ENCODE measurements at regions not wholly inside any gene's neighbourhood (a gene's known extent, or its start where the extent isn't known, plus 50 kb on each side); places are given as distances from the start of the nearest gene placed in this dataset.
"Not testable (repeated sequence)": the region's sequence is repeated elsewhere in the genome, so short reads cannot be mapped to it uniquely, and the experiment has no call there.

DNA sequence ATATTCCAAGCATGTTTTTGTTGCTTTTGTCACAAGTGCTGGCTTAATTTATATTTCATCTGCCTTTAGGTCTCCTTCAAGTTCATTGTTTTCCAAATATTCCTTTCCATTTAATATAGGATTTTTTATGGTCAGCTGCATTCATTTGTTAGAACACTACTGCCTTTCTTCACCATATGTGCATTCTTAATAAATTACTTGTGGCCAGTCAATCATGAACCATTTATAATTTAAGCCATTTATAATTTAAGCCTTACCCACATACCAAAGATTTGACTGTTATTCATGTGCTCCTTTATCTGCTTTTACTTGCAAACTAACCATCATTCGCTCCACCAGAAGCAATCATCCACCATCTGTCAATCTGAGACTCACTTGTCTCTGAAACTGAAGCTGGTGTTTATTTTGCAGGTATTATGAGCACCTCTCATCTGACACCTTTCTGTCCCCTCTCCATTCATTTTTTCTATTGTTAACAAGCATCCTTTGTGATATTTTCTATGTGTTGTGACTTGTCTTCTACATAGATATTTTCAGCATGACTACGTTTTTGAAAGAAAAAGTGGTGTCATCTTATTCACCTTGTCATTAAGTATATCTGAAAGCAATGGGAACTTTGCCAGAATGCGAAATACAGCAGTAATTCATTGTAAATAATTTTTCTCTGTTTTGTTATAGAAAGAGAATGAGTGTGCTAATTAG is 786.8 kb downstream of the KCNJ3 start:
- ChIA-PET CTCF (ENCODE audit: unreplicated experiment) (no interaction called here), POLR2A (interaction anchor here (0.7 kb wide), 1 partner anchor 1380 kb away, joined by 4 read pairs; no protein-coding TSS in a partner anchor)
- Histone ChIP-seq H3K4me2 (ENCODE audit: low read length) (no peak overlapping the region), H3K4me1 (ENCODE audit: insufficient read depth, low read length, poor library complexity, severe bottlenecking) (no peaks in the 10 kb centered on the region), H3K36me3 (ENCODE audit: insufficient read depth, low read length) (no peaks in the 10 kb centered on the region), H4K20me1 (ENCODE audit: insufficient read depth, low read length) (no peaks in the 10 kb centered on the region), H3K4me3 (ENCODE audit: low read depth, low read length, poor library complexity, severe bottlenecking) (no peak overlapping the region), H3K79me2 (ENCODE audit: insufficient read depth, low read depth, low read length) (no peaks in the 10 kb centered on the region), H3K9me3 (ENCODE audit: low read length) (no peaks in the 10 kb centered on the region), H2AFZ (ENCODE audit: low read length) (no peak overlapping the region), H3K27ac (ENCODE audit: low read depth, low read length, poor library complexity, severe bottlenecking) (no peak overlapping the region), H3K9me2 (ENCODE audit: insufficient read depth, low read length) (no peaks in the 10 kb centered on the region)
- intact Hi-C loops (cut with micrococcal nuclease; ENCODE audit: unreplicated experiment): no loop called here
- TF ChIP-seq EZH2phosphoT487 (IDR thresholded peaks at IDR 0.05; ENCODE audit: borderline replicate concordance, low read depth, low read length): no peak
- TF ChIP-seq, protein P1, sequence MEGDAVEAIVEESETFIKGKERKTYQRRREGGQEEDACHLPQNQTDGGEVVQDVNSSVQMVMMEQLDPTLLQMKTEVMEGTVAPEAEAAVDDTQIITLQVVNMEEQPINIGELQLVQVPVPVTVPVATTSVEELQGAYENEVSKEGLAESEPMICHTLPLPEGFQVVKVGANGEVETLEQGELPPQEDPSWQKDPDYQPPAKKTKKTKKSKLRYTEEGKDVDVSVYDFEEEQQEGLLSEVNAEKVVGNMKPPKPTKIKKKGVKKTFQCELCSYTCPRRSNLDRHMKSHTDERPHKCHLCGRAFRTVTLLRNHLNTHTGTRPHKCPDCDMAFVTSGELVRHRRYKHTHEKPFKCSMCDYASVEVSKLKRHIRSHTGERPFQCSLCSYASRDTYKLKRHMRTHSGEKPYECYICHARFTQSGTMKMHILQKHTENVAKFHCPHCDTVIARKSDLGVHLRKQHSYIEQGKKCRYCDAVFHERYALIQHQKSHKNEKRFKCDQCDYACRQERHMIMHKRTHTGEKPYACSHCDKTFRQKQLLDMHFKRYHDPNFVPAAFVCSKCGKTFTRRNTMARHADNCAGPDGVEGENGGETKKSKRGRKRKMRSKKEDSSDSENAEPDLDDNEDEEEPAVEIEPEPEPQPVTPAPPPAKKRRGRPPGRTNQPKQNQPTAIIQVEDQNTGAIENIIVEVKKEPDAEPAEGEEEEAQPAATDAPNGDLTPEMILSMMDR (conservative IDR thresholded peaks at IDR 0.05; ENCODE audit: low read length): no peak
- DNase-seq (ENCODE audit: low spot score): no peak
- no TSS peak for BruUV-seq (replicated peaks)

DNA sequence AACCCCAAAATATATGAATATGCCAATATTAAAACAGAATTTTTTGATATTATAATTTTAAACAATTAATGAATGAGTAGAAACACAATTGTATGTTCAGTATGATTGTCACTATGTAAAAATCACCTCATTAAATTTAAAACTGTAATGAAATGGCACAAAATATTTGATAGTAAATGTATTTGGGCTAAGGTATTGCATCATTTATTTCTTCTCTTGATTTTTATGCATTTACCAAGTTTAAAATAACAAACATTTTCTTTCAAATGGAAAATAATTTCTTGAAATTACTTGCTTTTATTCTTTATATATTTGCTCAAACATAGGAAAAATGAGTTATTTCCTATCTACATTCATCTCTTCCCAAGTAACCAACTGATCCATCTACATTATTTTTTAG is 782.6 kb downstream of the KCNJ3 start:
- no peaks in the 10 kb centered on the region for H3K9me3 ChIP-seq (ENCODE audit: low read length)
- CTCF ChIA-PET (ENCODE audit: unreplicated experiment): no interaction called here
- no peak for DNase-seq (ENCODE audit: low spot score)
- no peak overlapping the region for H3K27ac ChIP-seq (ENCODE audit: low read depth, low read length, poor library complexity, severe bottlenecking)
- no peaks in the 10 kb centered on the region for H3K9me2 ChIP-seq (ENCODE audit: insufficient read depth, low read length)
- POLR2A ChIA-PET: no interaction called here
- H2AFZ ChIP-seq (ENCODE audit: low read length): no peak overlapping the region
- H3K4me3 ChIP-seq (ENCODE audit: low read depth, low read length, poor library complexity, severe bottlenecking): no peak overlapping the region
- no TSS peak for BruUV-seq (replicated peaks)
- TF ChIP-seq, protein P1 (conservative IDR thresholded peaks at IDR 0.05; ENCODE audit: low read length): no peak
- TF ChIP-seq EZH2phosphoT487 (IDR thresholded peaks at IDR 0.05; ENCODE audit: borderline replicate concordance, low read depth, low read length): no peak
- H4K20me1 ChIP-seq (ENCODE audit: insufficient read depth, low read length): no peaks in the 10 kb centered on the region
- no peaks in the 10 kb centered on the region for H3K79me2 ChIP-seq (ENCODE audit: insufficient read depth, low read depth, low read length)
- no peaks in the 10 kb centered on the region for H3K36me3 ChIP-seq (ENCODE audit: insufficient read depth, low read length)
- no peak overlapping the region for H3K4me2 ChIP-seq (ENCODE audit: low read length)
- no peaks in the 10 kb centered on the region for H3K4me1 ChIP-seq (ENCODE audit: insufficient read depth, low read length, poor library complexity, severe bottlenecking)
- intact Hi-C loops (cut with micrococcal nuclease; ENCODE audit: unreplicated experiment): no loop called here

DNA sequence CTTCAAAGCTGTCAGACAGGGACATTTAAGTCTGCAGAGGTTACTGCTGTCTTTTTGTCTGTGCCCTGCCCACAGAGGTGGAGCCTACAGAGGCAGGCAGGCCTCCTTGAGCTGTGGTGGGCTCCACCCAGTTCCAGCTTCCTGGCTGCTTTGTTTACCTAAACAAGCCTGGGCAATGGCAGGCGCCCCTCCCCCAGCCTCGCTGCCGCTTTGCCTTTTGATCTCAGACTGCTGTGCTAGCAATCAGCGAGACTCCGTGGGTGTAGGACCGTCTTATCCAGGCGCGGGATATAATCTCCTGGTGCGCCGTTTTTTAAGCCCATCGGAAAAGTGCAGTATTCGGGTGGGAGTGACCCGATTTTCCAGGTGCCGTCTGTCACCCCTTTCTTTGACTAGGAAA is 773.5 kb downstream of the KCNJ3 start:
- CTCF ChIA-PET (ENCODE audit: unreplicated experiment); H3K4me1 ChIP-seq (ENCODE audit: insufficient read depth, low read length, poor library complexity, severe bottlenecking); H2AFZ ChIP-seq (ENCODE audit: low read length); H3K9me2 ChIP-seq (ENCODE audit: insufficient read depth, low read length); DNase-seq (ENCODE audit: low spot score); BruUV-seq (replicated peaks); POLR2A ChIA-PET; H4K20me1 ChIP-seq (ENCODE audit: insufficient read depth, low read length); H3K4me3 ChIP-seq (ENCODE audit: low read depth, low read length, poor library complexity, severe bottlenecking); H3K4me2 ChIP-seq (ENCODE audit: low read length); H3K36me3 ChIP-seq (ENCODE audit: insufficient read depth, low read length); H3K9me3 ChIP-seq (ENCODE audit: low read length); H3K79me2 ChIP-seq (ENCODE audit: insufficient read depth, low read depth, low read length); H3K27ac ChIP-seq (ENCODE audit: low read depth, low read length, poor library complexity, severe bottlenecking): not testable (repeated sequence)
- intact Hi-C loops (cut with micrococcal nuclease; ENCODE audit: unreplicated experiment): loop anchor here (1.0 kb wide), 1 partner anchor 11 kb away; no protein-coding TSS in a partner anchor
